K562 (cell line): ENCODE measurements at regions not wholly inside any gene's neighbourhood (a gene's known extent, or its start where the extent isn't known, plus 50 kb on each side); places are given as distances from the start of the nearest gene placed in this dataset.
A peak's percentile ranks its signal among the peaks of the same experiment; 100 is the strongest.

ENCODE experiments used
- ATAC-seq: fragments of 200-7000 bp; cut with Tn5 transposase; 3 replicates; pipeline ENCODE4 v1.9.1; 2020; ENCODE audit warnings: moderate library complexity
- BruUV-seq: library from RNA; stranded (reverse); fragments of 400-500 nt; replicated peaks from 2 replicates; lab custom pipeline; 2021; lab: Mats Ljungman, UMichigan
- CTCF ChIA-PET: fragments of 300-600 bp; formaldehyde crosslinking; extraction: SDS; loops from one replicate; lab custom pipeline; 2021; ENCODE audit warnings: low intra/inter-chr PET ratio; lab: Yijun Ruan, JAX
- POLR2A ChIA-PET: fragments of 300-600, 350-650 bp; sonication (Branson Sonifier 250); formaldehyde crosslinking; extraction: SDS; loops from one replicate; lab custom pipeline; 2021; ENCODE audit warnings: antibody characterized with exemption, inconsistent platforms; lab: Yijun Ruan, JAX
- DNase-seq, 4 experiments: peaks; one replicate each; pipeline versions ENCODE4 v3.0.0 to v3.0.0-alpha.2; 2011 to 2018; ENCODE audit warnings: low spot score in 3 of 4, mixed read lengths in 3 of 4; ENCODE audit errors: extremely low read depth in 1 of 4
- FAIRE-seq: peaks from 2 replicates; lab custom pipeline; 2011; peaks lifted over from hg19 to GRCh38; lab: Jason Lieb, UNC
- H2AFZ ChIP-seq: 2 replicates; pipeline ENCODE4 v1.6.0; 2011; ENCODE audit warnings: low read depth, low read length, control low read depth, inconsistent platforms
- H3K27ac ChIP-seq: fragments of 200-600 bp; 3 replicates; pipeline ENCODE4 v1.8.0; 2011; ENCODE audit warnings: low read depth, mild to moderate bottlenecking, control low read depth, inconsistent platforms, low read length, moderate library complexity, mixed read lengths; ENCODE audit errors: extremely low read depth
- H3K27me3 ChIP-seq, 2 experiments: fragments of 300-600 bp in 1 of 2; 2 replicates in 1 of 2; 3 replicates in 1 of 2; pipeline versions ENCODE4 v1.6.0 to v1.8.0; 2011; ENCODE audit warnings: inconsistent platforms in 2 of 2, low read length in 2 of 2, mild to moderate bottlenecking in 1 of 2, mixed read lengths in 1 of 2, moderate library complexity in 1 of 2; ENCODE audit not compliant: control insufficient read depth in 2 of 2, insufficient read depth in 2 of 2
- H3K36me3 ChIP-seq: fragments of 300-600 bp; 3 replicates; pipeline ENCODE4 v1.8.0; 2011; ENCODE audit warnings: mild to moderate bottlenecking, low read length, inconsistent platforms; ENCODE audit not compliant: control insufficient read depth, insufficient read depth
- H3K4me1 ChIP-seq, 2 experiments: fragments of 200-600 bp in 1 of 2; replicated peaks in 1 of 2; 2 replicates in 1 of 2; 3 replicates in 1 of 2; pipeline versions ENCODE4 v1.5.1 to v1.8.0; 2011; ENCODE audit warnings: inconsistent platforms in 2 of 2, low read length in 2 of 2, mild to moderate bottlenecking in 1 of 2, mixed read lengths in 1 of 2, moderate library complexity in 1 of 2; ENCODE audit not compliant: control insufficient read depth in 2 of 2, insufficient read depth in 2 of 2
- H3K4me2 ChIP-seq: 2 replicates; pipeline ENCODE4 v1.6.1; 2011; ENCODE audit warnings: low read length, control low read depth, inconsistent platforms, mixed read lengths; ENCODE audit not compliant: insufficient read depth
- H3K4me3 ChIP-seq: fragments of 200-600 bp; sonication (generic), shearing (Covaris generic); 2 replicates; pipeline ENCODE4 v1.5.1; 2016; ENCODE audit warnings: control low read depth, inconsistent platforms
- H3K79me2 ChIP-seq: fragments of 200-600 bp; 3 replicates; pipeline ENCODE4 v1.8.0; 2011; ENCODE audit warnings: low read length, inconsistent platforms; ENCODE audit not compliant: control insufficient read depth, insufficient read depth
- H3K9ac ChIP-seq, 2 experiments: 2 replicates each; pipeline versions ENCODE4 v1.6.0 to v1.6.1; 2011; ENCODE audit warnings: low read depth in 2 of 2, low read length in 2 of 2, control low read depth in 1 of 2, inconsistent platforms in 1 of 2, mild to moderate bottlenecking in 1 of 2, mixed read lengths in 1 of 2; ENCODE audit not compliant: insufficient read depth in 1 of 2
- H3K9me1 ChIP-seq: one replicate; pipeline ENCODE4 v1.6.0; 2011; ENCODE audit warnings: inconsistent platforms, mild to moderate bottlenecking, low read length, moderate library complexity; ENCODE audit not compliant: control insufficient read depth, insufficient read depth
- H3K9me3 ChIP-seq: replicated peaks from 2 replicates; pipeline ENCODE4 v1.5.1; 2011; ENCODE audit warnings: low read depth, low read length, inconsistent platforms; ENCODE audit not compliant: control insufficient read depth, insufficient read depth
- H4K20me1 ChIP-seq: replicated peaks from 2 replicates; pipeline ENCODE4 v1.6.1; 2011; ENCODE audit warnings: low read length, inconsistent platforms, mixed read lengths; ENCODE audit not compliant: control insufficient read depth, insufficient read depth
- GATA2 ChIP-seq: sonication (generic); formaldehyde crosslinking; IDR thresholded peaks from 2 replicates; pipeline ENCODE4 v1.4.0; 2020; ENCODE audit warnings: mild to moderate bottlenecking, missing genetic modification reagents
- L3MBTL2 ChIP-seq: fragments of 450-650 bp; IDR thresholded peaks from 2 replicates; pipeline ENCODE4 v1.6.1; 2016; ENCODE audit warnings: mild to moderate bottlenecking, moderate library complexity
- MAFK ChIP-seq: IDR thresholded peaks from 2 replicates; pipeline ENCODE4 v1.6.1; 2011; ENCODE audit warnings: low read length, improper control_type of control experiment
- NR2C2 ChIP-seq, 2 experiments: fragments of 200-800 bp in 1 of 2; sonication (Bioruptor generic) in 1 of 2; sonication (generic) in 1 of 2; formaldehyde crosslinking in 1 of 2; IDR thresholded peaks; 2 replicates each; pipeline versions ENCODE4 v1.6.1 to v1.8.0; 2016 to 2022; ENCODE audit warnings: mild to moderate bottlenecking in 1 of 2, missing compliant biosample characterization in 1 of 2, missing genetic modification characterization in 1 of 2, missing genetic modification reagents in 1 of 2
- POLR2AphosphoS2 ChIP-seq: IDR thresholded peaks from 2 replicates; pipeline ENCODE4 v1.6.1; 2012; ENCODE audit warnings: low read length, improper control_type of control experiment
- RBM15 ChIP-seq: fragments of 200-400 bp; formaldehyde crosslinking; IDR thresholded peaks from 2 replicates; pipeline ENCODE4 v1.6.1; 2018; ENCODE audit warnings: mild to moderate bottlenecking, low read length, moderate library complexity; ENCODE audit not compliant: insufficient read depth
- SMARCE1 ChIP-seq: fragments of 450-650 bp; IDR thresholded peaks from 2 replicates; pipeline ENCODE4 v1.7.1; 2016; ENCODE audit warnings: mild to moderate bottlenecking
- TSC22D4 ChIP-seq: fragments of 450-650 bp; IDR thresholded peaks from 2 replicates; pipeline ENCODE4 v1.6.1; 2016; ENCODE audit warnings: missing genetic modification characterization, missing biosample characterization, control low read depth
- ZNF212 ChIP-seq: fragments of 450-650 bp; formaldehyde crosslinking; IDR thresholded peaks from 2 replicates; pipeline ENCODE4 v1.4.0; 2020; ENCODE audit warnings: mild to moderate bottlenecking
- ZNF347 ChIP-seq: fragments of 450-650 bp; formaldehyde crosslinking; IDR thresholded peaks from 2 replicates; pipeline ENCODE4 v1.4.0; 2020; ENCODE audit warnings: low read depth, mild to moderate bottlenecking, moderate library complexity
- WGBS: fragments of 100-300 bp; shearing (Covaris generic); methylation state at CpG from one replicate; pipeline ENCODE4 v1.1.6; 2016; ENCODE audit warnings: low coverage, mixed read lengths; ENCODE audit not compliant: insufficient coverage; ENCODE audit errors: missing lambda C conversion rate; 5-methylcytosine and 5-hydroxymethylcytosine counted together
- in situ Hi-C: fragments of 300-500 bp; cut with MboI; formaldehyde crosslinking; loops from 4 replicates; pipeline ENCODE4 v1.15.0; 2018; ENCODE audit warnings: inconsistent platforms, mixed read lengths
- intact Hi-C: fragments of 100-400 bp; cut with micrococcal nuclease; formaldehyde crosslinking; loops from 2 replicates; pipeline ENCODE4 v1.14.2; 2022
- TF ChIP-seq, protein P1 (sequence below): fragments of 450-650 bp; formaldehyde crosslinking; IDR thresholded peaks from 2 replicates; pipeline ENCODE4 v1.4.0; 2020; ENCODE audit warnings: mild to moderate bottlenecking, mixed read lengths
- TF ChIP-seq, protein P2 (sequence below): fragments of 250-450 bp; sonication (Bioruptor Pico); IDR thresholded peaks from 2 replicates; pipeline ENCODE4 v1.5.0; 2020; ENCODE audit warnings: mild to moderate bottlenecking

DNA sequence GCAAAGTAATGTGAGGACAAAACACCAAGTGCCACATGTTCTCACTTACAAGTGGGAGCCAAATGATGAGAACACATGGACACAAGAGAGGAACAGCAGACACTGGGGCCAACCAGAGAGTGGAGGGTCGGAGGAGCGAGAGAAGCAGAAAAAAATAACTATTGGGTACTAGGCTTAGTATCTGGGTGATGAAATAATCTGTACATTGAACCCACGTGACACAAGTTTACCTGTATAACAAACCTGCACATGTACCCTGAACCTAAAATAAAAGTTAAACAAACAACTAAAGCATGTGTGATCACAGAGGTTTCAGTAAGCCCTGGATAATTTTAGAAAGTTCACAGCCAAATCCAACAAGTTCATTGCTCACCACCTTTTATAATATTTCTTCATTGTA, 160.1 kb downstream of the TENT4A start:
- FAIRE-seq, result no peak
- in situ Hi-C loops, result no loop called here
- no peak overlapping the region for H3K4me3 ChIP-seq
- H3K79me2 ChIP-seq, result no peaks in the 10 kb centered on the region
- DNase-seq, result no peak
- 2% methylated on average over 3 of the region's 3 CpGs for WGBS
- H3K27me3 ChIP-seq, result peaks cover 3 to 5% of the 10 kb centered on the region in 2 experiments; a peak in 2 of 5 replicates
- no peak overlapping the region for H3K27ac ChIP-seq
- H3K9me3 ChIP-seq, result no peaks in the 10 kb centered on the region
- intact Hi-C loops, result no loop called here
- H3K9ac ChIP-seq, result no peak overlapping the region
- H3K9me1 ChIP-seq, result no peaks in the 10 kb centered on the region
- no peaks in the 10 kb centered on the region for H3K36me3 ChIP-seq
- CTCF ChIA-PET, result no interaction called here
- POLR2A ChIA-PET, result no interaction called here
- BruUV-seq, result no TSS peak
- peaks cover 0 to 2% of the 10 kb centered on the region in 2 experiments; a peak in 1 of 5 replicates for H3K4me1 ChIP-seq
- no peak; the same call in 2 of the 3 replicates for ATAC-seq
- H2AFZ ChIP-seq, result no peak overlapping the region
- no peaks in the 10 kb centered on the region for H4K20me1 ChIP-seq
- H3K4me2 ChIP-seq, result no peak overlapping the region
- TF ChIP-seq, protein P1, sequence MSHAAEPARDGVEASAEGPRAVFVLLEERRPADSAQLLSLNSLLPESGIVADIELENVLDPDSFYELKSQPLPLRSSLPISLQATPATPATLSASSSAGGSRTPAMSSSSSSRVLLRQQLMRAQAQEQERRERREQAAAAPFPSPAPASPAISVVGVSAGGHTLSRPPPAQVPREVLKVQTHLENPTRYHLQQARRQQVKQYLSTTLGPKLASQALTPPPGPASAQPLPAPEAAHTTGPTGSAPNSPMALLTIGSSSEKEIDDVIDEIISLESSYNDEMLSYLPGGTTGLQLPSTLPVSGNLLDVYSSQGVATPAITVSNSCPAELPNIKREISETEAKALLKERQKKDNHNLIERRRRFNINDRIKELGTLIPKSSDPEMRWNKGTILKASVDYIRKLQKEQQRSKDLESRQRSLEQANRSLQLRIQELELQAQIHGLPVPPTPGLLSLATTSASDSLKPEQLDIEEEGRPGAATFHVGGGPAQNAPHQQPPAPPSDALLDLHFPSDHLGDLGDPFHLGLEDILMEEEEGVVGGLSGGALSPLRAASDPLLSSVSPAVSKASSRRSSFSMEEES (CRISPR knock-in tag), result peak; percentile 13
- TF ChIP-seq ZNF212, result no peak

DNA sequence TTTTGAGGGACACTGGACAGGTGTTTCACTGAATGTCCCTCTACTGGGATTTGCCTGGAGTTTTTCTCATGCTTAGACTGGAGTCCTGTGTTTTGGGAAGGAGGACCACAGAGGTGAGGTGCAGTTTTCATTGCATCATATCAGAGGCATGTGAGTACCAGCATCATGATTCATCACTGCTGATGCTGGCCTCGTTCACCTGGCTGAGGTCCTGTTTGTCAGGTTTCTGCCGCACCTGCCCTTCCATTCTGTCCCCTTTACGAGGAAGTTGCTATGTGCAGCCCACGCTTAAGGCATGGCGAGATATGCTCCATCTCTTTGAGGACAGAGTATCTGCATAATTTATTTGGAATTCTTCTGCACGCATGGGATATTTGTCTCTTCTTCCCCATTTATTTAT, 162.1 kb downstream of the TENT4A start:
- FAIRE-seq (peak; percentile 37), ATAC-seq (no peak), DNase-seq (no peak)
- no TSS peak for BruUV-seq
- Histone ChIP-seq H3K9ac (no peak overlapping the region), H3K79me2 (no peaks in the 10 kb centered on the region), H3K9me1 (no peaks in the 10 kb centered on the region), H3K27me3 (peaks cover 3 to 4% of the 10 kb centered on the region in 2 experiments; a peak in 1 of 5 replicates), H2AFZ (no peak overlapping the region), H3K36me3 (no peaks in the 10 kb centered on the region), H3K4me3 (no peak overlapping the region), H3K4me1 (no peaks in the 10 kb centered on the region), H3K9me3 (no peaks in the 10 kb centered on the region), H3K4me2 (no peak overlapping the region), H4K20me1 (no peaks in the 10 kb centered on the region), H3K27ac (no peak overlapping the region)
- in situ Hi-C loops (no loop called here), intact Hi-C loops (no loop called here)
- 0% methylated on average over 6 of the region's 6 CpGs for WGBS
- POLR2A ChIA-PET, result no interaction called here
- CTCF ChIA-PET, result interaction anchor here (0.7 kb wide), 1 partner anchor 55 kb away, joined by 5 read pairs; no protein-coding TSS in a partner anchor
- TF ChIP-seq POLR2AphosphoS2 (no peak), L3MBTL2 (no peak), ZNF347 (no peak), NR2C2 (CRISPR knock-in tag; IDR thresholded peaks at IDR 0.05) (no peak), NR2C2 (tag; IDR thresholded peaks at IDR 0.05) (no peak), SMARCE1 (no peak), TSC22D4 (no peak), MAFK (no peak), GATA2 (CRISPR knock-in tag) (no peak), RBM15 (no peak)
- TF ChIP-seq, protein P2, sequence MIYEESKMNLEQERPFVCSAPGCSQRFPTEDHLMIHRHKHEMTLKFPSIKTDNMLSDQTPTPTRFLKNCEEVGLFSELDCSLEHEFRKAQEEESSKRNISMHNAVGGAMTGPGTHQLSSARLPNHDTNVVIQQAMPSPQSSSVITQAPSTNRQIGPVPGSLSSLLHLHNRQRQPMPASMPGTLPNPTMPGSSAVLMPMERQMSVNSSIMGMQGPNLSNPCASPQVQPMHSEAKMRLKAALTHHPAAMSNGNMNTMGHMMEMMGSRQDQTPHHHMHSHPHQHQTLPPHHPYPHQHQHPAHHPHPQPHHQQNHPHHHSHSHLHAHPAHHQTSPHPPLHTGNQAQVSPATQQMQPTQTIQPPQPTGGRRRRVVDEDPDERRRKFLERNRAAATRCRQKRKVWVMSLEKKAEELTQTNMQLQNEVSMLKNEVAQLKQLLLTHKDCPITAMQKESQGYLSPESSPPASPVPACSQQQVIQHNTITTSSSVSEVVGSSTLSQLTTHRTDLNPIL, result no peak
